Neural progenitor cell (in vitro differentiated cells): ENCODE measurements at regions not wholly inside any gene's neighbourhood (a gene's known extent, or its start where the extent isn't known, plus 50 kb on each side); places are given as distances from the start of the nearest gene placed in this dataset.

Experiments
- CTCF ChIP-seq: fragments of 200-600 bp; sonication (generic); IDR thresholded peaks from 2 replicates; pipeline ENCODE4 v1.5.1; 2017; ENCODE audit warnings: antibody characterized with exemption, mild to moderate bottlenecking
- EZH2phosphoT487 ChIP-seq: fragments of 200-600 bp; sonication (generic); IDR thresholded peaks from 2 replicates; pipeline ENCODE4 v1.6.1; 2017; ENCODE audit warnings: antibody characterized with exemption

GRCh38 chr16:86919578-86920305 is 341.4 kb downstream of the FOXL1 start:
- TF ChIP-seq CTCF (no peak), EZH2phosphoT487 (no peak)
